T follicular helper cell (primary cell): ENCODE measurements at regions not wholly inside any gene's neighbourhood (a gene's known extent, or its start where the extent isn't known, plus 50 kb on each side); places are given as distances from the start of the nearest gene placed in this dataset.

Experiments used
- DNase-seq: peaks from one replicate; pipeline ENCODE4 v3.0.0-alpha.2; 2020; ENCODE audit warnings: low read depth

DNA sequence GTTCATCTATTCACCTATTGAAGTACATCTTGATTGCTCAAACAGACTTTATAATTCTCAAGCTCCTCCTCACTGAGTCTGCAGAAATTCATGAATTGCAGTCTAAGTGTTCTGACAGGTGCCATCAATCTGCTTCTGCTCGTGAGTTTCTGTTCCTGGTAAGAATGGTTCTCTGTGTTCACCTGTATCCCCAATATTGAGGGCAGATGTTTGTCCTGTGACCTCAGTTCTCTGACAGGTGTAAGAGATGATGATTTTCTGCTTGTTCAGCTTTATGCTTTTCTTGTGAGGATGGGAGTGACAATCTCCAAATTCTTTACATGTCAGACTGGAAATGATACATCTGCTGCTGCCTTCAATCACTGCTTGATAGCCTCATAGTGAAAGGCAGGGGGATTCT, 736.9 kb upstream of the COBL start:
- DNase-seq = no peak

GRCh38 chr7:52030722-52031121, 714.1 kb upstream of the COBL start:
- no peak for DNase-seq

GRCh38 chr7:52026140-52026539, 709.5 kb upstream of the COBL start:
- DNase-seq = no peak

DNA sequence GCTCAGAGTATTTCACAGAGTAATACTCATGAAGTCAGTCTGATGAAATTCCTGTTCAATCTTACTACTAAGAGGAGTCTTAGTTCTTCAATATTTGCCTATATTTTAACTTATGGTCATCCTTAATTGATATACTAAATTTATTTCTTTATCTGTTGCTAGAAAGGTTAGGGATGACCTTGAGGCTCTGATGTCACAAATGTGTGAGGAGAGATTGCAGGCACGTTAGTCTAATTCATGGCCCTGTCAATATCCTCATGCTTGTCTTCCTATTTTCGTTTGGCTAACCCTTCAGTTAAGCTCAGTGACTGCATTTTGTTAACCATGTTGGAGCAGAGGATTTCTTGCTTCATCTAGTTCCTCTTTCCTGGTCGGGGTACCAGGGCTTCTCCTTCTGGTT, 704.7 kb upstream of the COBL start:
- DNase-seq = no peak

DNA sequence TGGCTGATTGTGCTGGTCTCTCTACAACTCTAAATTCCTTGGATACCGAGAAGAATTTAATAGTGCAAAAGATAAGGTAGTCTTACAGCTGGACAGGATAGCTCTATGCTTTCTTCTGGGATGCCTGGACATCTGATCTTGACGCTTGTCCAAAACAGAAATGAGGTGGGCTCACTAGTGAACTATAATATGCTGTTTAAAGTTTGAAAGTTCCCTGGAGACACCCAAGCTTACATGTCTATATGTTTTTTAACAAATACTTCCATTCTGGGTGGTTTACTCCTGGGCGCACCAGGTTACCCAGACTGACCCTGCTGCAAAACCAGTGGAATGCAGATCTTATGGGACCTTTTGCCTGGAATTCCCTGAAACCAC, 702.1 kb upstream of the COBL start:
- DNase-seq = no peak

DNA sequence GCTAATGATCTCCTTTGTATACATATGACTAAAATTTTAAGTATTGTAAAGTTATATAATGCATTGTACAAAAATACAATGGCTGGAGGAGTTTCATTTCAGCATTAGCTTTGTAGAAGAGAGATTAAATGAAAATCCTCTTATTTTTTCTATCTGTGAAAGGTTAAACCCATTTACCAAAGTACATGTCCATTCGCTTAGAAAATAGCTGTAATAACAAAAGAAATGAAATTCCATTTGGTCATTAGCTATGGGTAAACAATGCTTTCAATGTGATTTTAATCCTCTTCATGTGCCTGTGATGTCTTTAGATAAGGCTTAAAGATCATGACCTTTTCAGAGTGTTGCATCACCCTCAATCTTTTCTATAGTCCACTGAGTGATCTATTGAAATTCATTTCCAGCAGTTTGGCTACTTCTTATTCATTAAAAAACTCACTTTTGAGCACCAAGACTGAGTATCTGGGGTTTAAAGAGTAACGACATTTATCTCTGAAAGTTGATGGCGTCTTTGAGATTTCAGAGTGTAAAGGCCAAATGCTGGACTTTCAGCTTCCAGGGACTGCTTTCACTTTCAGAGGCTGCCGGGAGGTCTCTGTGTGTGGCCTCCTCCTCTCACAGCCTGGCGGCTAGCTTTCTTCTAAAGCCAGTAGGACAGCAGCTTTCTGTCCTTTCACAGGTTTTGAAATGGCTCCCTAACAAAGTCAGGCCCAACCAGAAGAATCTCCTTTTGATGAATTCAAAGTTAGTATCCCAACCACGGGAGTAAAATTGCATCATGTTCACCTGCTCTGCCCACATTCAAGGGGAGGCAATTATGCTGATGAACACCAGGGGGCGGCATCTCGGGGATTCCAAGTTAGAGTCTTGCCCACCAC, 701.4 kb upstream of the COBL start:
- no peak for DNase-seq

DNA sequence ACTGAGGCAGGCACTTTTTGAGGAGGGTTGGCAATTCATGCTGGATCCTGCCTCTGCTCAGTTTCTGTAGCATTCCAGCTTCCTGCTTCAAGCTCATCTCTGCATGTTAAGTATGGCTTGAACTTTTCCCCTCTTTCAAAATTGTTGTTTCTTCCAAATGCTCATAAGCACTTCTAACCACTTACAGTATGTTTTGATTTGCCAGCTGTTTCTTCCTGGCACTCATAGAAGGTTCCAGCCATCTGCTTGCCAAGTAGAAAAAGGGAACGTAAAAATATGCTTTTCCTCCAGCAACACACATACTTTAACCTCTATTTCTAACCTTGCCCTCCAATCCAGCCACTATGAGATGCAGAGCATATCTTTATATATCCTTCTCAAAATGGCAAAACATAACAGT, 692.6 kb upstream of the COBL start:
- no peak for DNase-seq

DNA sequence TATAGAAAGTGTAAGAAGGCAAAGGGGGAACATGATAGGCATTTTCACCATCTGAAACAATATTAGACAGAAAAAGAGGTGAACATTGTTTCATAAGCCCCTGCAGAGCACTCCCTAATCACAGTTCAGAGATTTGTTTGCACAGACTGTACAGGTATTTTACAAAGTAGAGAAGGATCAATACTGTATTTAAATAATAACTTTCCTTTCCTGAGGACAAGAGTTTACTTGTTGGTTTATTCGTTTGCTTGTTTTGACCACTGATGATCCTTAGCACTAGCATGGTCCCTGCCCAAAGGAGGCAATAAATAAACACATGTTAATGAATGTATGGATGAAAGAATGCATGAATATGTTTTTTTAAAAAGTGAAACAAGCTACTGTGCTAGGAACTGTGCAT, 690.1 kb upstream of the COBL start:
- DNase-seq = no peak

GRCh38 chr7:52005613-52006012, 689.0 kb upstream of the COBL start:
- DNase-seq = no peak

DNA sequence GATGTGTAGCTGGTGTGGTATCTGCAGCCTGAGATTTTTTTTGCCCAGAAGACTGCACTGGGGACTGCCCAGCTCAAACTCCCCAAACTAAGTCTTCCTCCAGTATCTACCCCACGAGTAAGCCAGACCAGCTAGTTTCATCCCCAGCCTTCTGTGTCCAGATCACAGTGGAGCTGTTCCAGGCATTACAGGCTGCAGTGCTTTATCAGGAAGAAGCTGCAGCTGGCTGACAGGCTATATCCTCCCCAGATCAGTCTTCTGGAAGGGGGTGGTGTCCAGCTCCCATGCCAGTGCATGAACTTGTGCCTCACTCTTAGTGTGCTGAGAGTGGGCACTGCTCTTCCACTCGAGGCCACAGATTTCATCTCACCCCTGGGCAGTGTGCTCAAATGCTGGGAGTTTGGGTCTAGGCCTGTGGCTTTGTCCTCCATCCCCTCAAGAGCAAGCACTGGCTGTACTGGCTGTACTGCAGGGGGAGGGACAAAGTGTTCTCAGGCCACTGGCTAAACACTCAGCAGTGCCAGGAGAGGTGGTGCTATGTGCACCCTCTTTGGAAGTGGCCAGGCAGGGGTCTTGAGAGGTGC, 679.1 kb upstream of the COBL start:
- no peak for DNase-seq

- no peak for DNase-seq
Observed at GRCh38 chr7:51982653-51983052, 666.0 kb upstream of the COBL start.

DNA sequence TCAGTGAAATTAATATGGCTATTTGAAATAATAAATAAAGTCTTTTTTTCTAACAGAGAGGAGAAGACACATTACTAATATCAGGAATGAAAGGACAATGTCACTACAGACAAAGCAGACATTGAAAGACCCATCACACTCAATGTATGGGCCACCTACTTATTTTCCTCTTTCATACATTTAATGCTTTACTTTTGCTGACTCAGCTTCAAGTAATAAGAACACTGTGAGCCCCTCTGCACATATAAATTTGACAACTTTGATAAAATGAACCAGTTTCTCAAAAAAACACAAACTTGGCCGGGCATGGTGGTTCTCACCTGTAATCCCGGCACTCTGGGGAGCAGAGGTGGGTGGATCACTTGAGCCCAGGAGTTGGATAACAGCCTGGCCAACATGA, 664.2 kb upstream of the COBL start:
- DNase-seq = no peak

- no peak for DNase-seq
Observed at GRCh38 chr7:51980313-51980712, 663.7 kb upstream of the COBL start.

GRCh38 chr7:51977913-51978312, 661.3 kb upstream of the COBL start:
- no peak for DNase-seq

DNA sequence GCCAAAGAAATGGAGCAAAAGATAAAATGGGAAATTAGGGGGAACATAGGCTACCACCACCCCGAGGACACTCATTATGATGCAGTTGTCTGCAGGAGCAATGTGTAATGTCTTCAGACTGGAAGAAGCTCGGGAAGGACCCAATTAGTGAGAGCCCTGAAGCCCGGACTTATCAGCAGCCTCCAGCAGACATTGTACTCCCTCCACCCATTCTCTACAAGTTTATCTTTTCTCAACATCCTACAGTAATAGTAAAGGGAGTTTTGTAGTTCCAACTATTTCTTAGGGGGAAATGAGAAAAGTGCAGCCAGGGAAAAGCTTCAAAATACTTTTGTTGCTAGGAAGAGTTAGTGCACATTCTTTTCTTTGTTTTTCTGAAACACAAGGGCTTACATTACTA, 657.3 kb upstream of the COBL start:
- no peak for DNase-seq

DNA sequence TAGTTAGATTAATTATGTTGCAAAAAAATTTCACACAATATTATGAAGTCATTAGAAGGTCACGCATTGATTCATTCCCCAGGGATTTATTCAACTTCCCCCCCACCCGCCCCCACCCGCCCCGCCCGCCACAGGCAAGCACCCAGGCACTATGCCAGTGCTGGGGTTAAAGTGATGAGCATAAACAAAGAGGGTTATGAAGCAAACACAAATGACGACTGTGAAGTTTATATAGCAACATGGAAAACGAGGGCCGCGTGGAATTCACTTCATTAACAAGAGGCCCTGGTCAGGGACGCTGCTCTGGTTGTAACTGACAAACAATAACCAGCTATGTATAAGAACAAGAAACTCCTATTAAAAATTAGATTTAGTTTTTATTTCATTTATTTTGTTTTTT, 656.5 kb upstream of the COBL start:
- DNase-seq = no peak

GRCh38 chr7:51970961-51971665, 654.5 kb upstream of the COBL start:
- no peak for DNase-seq

DNA sequence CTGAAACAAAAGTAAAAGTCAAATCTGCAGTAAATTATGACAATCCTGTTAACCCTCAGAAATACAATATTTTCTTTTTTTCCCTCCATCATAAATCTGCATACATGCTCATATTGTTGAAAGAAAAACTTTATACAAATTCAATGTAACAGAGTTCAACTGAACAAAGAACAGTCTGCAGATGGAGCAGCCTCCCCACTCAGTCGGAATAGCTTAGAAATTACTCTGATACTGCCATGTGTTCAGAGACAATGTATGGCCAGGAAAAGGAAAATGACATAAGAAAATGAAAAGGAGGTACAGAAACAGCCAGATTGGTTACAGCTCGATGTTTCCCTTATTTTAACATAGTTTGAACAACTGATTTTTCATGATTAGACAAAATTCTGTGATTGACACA, 651.9 kb upstream of the COBL start:
- no peak for DNase-seq

DNA sequence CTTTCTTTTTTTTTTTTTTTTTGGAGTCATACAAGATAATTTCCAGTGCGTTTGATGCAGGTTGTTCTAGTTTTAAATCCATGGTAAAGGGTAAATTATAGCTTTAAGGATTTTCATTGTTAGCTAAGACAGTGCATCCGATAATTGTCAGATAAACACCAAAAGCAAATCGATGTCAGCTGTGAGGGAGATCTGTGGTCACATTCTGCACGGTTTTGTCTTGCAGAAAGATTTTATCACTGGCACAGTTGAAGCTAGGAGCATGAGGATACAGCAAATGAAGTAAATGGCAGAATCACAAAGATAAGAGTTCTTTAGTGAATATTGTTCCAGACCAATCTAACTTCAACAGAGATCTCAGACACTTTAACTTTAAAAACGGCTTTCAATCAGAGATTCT, 648.8 kb upstream of the COBL start:
- no peak for DNase-seq

DNA sequence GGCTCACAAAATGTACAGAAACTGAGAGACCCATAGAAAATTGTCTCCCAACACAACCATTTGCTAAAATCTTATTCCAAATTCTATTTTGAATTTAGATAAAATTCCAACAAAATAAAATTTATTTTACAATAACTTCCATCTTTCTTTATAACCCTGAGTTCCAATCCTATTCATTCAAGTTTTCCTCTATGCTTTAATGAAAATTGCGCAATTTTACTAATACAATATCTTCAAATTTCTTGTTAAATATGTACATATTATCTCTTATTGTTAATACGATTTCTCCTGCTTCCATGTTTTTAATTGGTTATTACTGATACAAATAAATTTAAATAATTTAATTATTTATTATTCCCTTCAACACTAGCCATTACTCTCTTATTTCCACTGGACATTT, 645.2 kb upstream of the COBL start:
- DNase-seq = no peak

DNA sequence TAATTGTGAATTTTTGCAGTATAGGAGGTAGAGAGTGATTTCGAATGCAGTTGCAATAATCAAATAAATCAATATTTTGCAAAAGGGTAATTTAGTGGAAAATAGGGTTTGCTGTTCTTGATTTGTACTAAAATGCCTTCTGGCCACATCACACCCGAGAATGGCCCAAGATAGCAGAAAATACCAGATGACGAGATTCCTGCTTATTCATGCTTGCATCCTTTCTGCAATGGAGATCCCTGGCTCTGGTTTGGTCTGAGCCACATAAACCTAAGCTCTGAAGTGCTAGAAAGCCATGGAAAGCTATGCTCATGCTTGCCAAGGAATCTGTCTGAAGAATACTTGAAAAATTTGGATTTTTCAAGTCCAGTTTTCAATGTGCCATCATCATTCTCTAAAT, 634.2 kb upstream of the COBL start:
- no peak for DNase-seq

GRCh38 chr7:51949726-51950644, 633.4 kb upstream of the COBL start:
- no peak for DNase-seq
